A549 (cell line): ENCODE measurements at regions not wholly inside any gene's neighbourhood (a gene's known extent, or its start where the extent isn't known, plus 50 kb on each side); places are given as distances from the start of the nearest gene placed in this dataset.

Source experiments
- ATAC-seq, 2 experiments: fragments of 200-7000 bp in 1 of 2; fragments of >200 bp in 1 of 2; cut with Nextera tagmentation in 1 of 2; cut with Tn5 transposase in 1 of 2; 3 replicates each; pipeline versions ENCODE4 v1.8.0 to v1.9.1; 2018 to 2020; ENCODE audit warnings: mild to moderate bottlenecking in 1 of 2, moderate library complexity in 1 of 2
- CTCF ChIA-PET: fragments of 300-600 bp; sonication (Branson Sonifier 250); formaldehyde crosslinking; extraction: SDS; loops from one replicate; lab custom pipeline; 2021; ENCODE audit warnings: antibody characterized with exemption, inconsistent platforms; lab: Yijun Ruan, JAX
- POLR2A ChIA-PET: fragments of 350-600 bp; formaldehyde crosslinking; extraction: SDS; loops from one replicate; lab custom pipeline; 2021; ENCODE audit warnings: antibody characterized with exemption, inconsistent platforms; lab: Yijun Ruan, JAX
- DNase-seq, 2 experiments: peaks; one replicate each; pipeline versions ENCODE4 v3.0.0 to v3.0.0-alpha.2; 2011 to 2016; ENCODE audit warnings: low read depth in 1 of 2, low spot score in 1 of 2
- FAIRE-seq: peaks from 2 replicates; lab custom pipeline; 2011; peaks lifted over from hg19 to GRCh38; lab: Jason Lieb, UNC
- H3K27ac ChIP-seq, 2 experiments: fragments of >200 bp; sonication (Bioruptor Twin); formaldehyde crosslinking; 3 replicates each; pipeline ENCODE4 v1.5.1; 2016 to 2017
- H3K4me1 ChIP-seq: fragments of >200 bp; sonication (Bioruptor Twin); formaldehyde crosslinking; 3 replicates; pipeline ENCODE4 v1.6.1; 2016
- H3K4me2 ChIP-seq: fragments of >200 bp; sonication (Bioruptor Twin); formaldehyde crosslinking; 3 replicates; pipeline ENCODE4 v1.6.1; 2016
- H3K4me3 ChIP-seq: fragments of >200 bp; sonication (Bioruptor Twin); formaldehyde crosslinking; 3 replicates; pipeline ENCODE4 v1.5.1; 2016
- H3K9me3 ChIP-seq: fragments of >200 bp; sonication (Bioruptor Twin); formaldehyde crosslinking; 3 replicates; pipeline ENCODE4 v1.6.1; 2016
- CBX2 ChIP-seq: fragments of 200-600 bp; sonication (generic); IDR thresholded peaks from 2 replicates; pipeline ENCODE4 v1.6.1; 2016; ENCODE audit warnings: low read depth, mild to moderate bottlenecking, borderline replicate concordance
- CEBPB ChIP-seq, 2 experiments: fragments of >200 bp in 1 of 2; sonication (Bioruptor Twin) in 1 of 2; formaldehyde crosslinking in 1 of 2; IDR thresholded peaks; 2 replicates each; pipeline ENCODE4 v1.6.1; 2012 to 2016
- CHD2 ChIP-seq: fragments of 150-350 bp; IDR thresholded peaks from 2 replicates; pipeline ENCODE4 v1.6.1; 2014; ENCODE audit warnings: low read length; ENCODE audit not compliant: partially characterized antibody
- CHD4 ChIP-seq: fragments of 200-600 bp; sonication (generic); IDR thresholded peaks from 2 replicates; pipeline ENCODE4 v1.6.1; 2016; ENCODE audit warnings: antibody characterized with exemption, mild to moderate bottlenecking, borderline replicate concordance
- EHF ChIP-seq: fragments of 250-450 bp; sonication (Bioruptor Pico); IDR thresholded peaks from 2 replicates; pipeline ENCODE4 v1.5.0; 2020; ENCODE audit warnings: mild to moderate bottlenecking
- EP300 ChIP-seq, 2 experiments: fragments of >200 bp; sonication (Bioruptor Twin); formaldehyde crosslinking; IDR thresholded peaks; 2 replicates in 1 of 2; 3 replicates in 1 of 2; pipeline ENCODE4 v1.6.1; 2016 to 2017
- GATA3 ChIP-seq: IDR thresholded peaks from 2 replicates; pipeline ENCODE4 v1.6.1; 2012; ENCODE audit warnings: borderline replicate concordance
- HEYL ChIP-seq: fragments of 250-450 bp; sonication (Bioruptor Pico); IDR thresholded peaks from 2 replicates; pipeline ENCODE4 v1.8.0; 2021; ENCODE audit warnings: mild to moderate bottlenecking, moderate library complexity
- HOXB5 ChIP-seq: fragments of 250-450 bp; sonication (Bioruptor Pico); IDR thresholded peaks from 2 replicates; pipeline ENCODE4 v1.5.0; 2020; ENCODE audit warnings: mild to moderate bottlenecking, moderate library complexity
- JUN ChIP-seq, 2 experiments: fragments of >200 bp; sonication (Bioruptor Twin); formaldehyde crosslinking; IDR thresholded peaks; 2 replicates in 1 of 2; 3 replicates in 1 of 2; pipeline ENCODE4 v1.6.1; 2016 to 2017
- MAZ ChIP-seq: fragments of 150-350 bp; IDR thresholded peaks from 2 replicates; pipeline ENCODE4 v1.6.1; 2014; ENCODE audit warnings: antibody characterized with exemption, low read depth, low read length, borderline replicate concordance
- MYC ChIP-seq: IDR thresholded peaks from 2 replicates; pipeline ENCODE4 v1.6.1; 2012; ENCODE audit warnings: mild to moderate bottlenecking, inconsistent platforms, low read length, improper control_type of control experiment, borderline replicate concordance
- PHF8 ChIP-seq: fragments of 200-600 bp; sonication (generic); IDR thresholded peaks from 2 replicates; pipeline ENCODE4 v1.6.1; 2016; ENCODE audit warnings: low read depth, mild to moderate bottlenecking, antibody characterized with exemption, moderate library complexity, borderline replicate concordance
- POLR2A ChIP-seq: IDR thresholded peaks from 2 replicates; pipeline ENCODE4 v1.6.1; 2012; ENCODE audit warnings: mild to moderate bottlenecking, low read length
- RCOR1 ChIP-seq: fragments of 150-350 bp; IDR thresholded peaks from 2 replicates; pipeline ENCODE4 v1.6.1; 2014; ENCODE audit warnings: antibody characterized with exemption, low read length, low read depth
- RNF2 ChIP-seq: fragments of 200-600 bp; sonication (generic); IDR thresholded peaks from 2 replicates; pipeline ENCODE4 v1.6.1; 2016; ENCODE audit warnings: low read depth, mild to moderate bottlenecking, antibody characterized with exemption, moderate library complexity, borderline replicate concordance
- ZFP36 ChIP-seq: fragments of 450-650 bp; IDR thresholded peaks from 2 replicates; pipeline ENCODE4 v1.6.1; 2014; ENCODE audit warnings: borderline replicate concordance; ENCODE audit not compliant: partially characterized antibody
- ZNF302 ChIP-seq: fragments of 250-450 bp; sonication (Bioruptor Pico); IDR thresholded peaks from 2 replicates; pipeline ENCODE4 v1.9.0; 2021; ENCODE audit warnings: inconsistent platforms, mild to moderate bottlenecking, moderate library complexity
- ZSCAN20 ChIP-seq: fragments of 250-450 bp; sonication (Bioruptor Pico); IDR thresholded peaks from 2 replicates; pipeline ENCODE4 v1.8.0; 2022; ENCODE audit warnings: mild to moderate bottlenecking, moderate library complexity
- WGBS: methylation state at CpG from one replicate; pipeline ENCODE4 v1.1.6; 2017; ENCODE audit errors: missing lambda C conversion rate; 5-methylcytosine and 5-hydroxymethylcytosine counted together
- TF ChIP-seq, protein P1 (sequence below): fragments of 450-650 bp; IDR thresholded peaks from 2 replicates; pipeline ENCODE4 v1.6.1; 2014; ENCODE audit warnings: antibody characterized with exemption
- TF ChIP-seq, protein P2 (sequence below): fragments of 250-450 bp; sonication (Bioruptor Pico); IDR thresholded peaks from 2 replicates; pipeline ENCODE4 v1.5.0; 2021; ENCODE audit warnings: mild to moderate bottlenecking, moderate library complexity, borderline replicate concordance
- TF ChIP-seq, protein P3 (sequence below): IDR thresholded peaks from 2 replicates; pipeline ENCODE4 v1.6.1; 2012
- TF ChIP-seq, protein P4 (sequence below): fragments of 150-350 bp; IDR thresholded peaks from 2 replicates; pipeline ENCODE4 v1.6.1; 2014; ENCODE audit warnings: low read depth, mild to moderate bottlenecking, low read length
- TF ChIP-seq, protein P5 (sequence below): fragments of 250-450 bp; sonication (Bioruptor Pico); IDR thresholded peaks from 2 replicates; pipeline ENCODE4 v1.5.0; 2020; ENCODE audit warnings: low read depth, mild to moderate bottlenecking, moderate library complexity

DNA sequence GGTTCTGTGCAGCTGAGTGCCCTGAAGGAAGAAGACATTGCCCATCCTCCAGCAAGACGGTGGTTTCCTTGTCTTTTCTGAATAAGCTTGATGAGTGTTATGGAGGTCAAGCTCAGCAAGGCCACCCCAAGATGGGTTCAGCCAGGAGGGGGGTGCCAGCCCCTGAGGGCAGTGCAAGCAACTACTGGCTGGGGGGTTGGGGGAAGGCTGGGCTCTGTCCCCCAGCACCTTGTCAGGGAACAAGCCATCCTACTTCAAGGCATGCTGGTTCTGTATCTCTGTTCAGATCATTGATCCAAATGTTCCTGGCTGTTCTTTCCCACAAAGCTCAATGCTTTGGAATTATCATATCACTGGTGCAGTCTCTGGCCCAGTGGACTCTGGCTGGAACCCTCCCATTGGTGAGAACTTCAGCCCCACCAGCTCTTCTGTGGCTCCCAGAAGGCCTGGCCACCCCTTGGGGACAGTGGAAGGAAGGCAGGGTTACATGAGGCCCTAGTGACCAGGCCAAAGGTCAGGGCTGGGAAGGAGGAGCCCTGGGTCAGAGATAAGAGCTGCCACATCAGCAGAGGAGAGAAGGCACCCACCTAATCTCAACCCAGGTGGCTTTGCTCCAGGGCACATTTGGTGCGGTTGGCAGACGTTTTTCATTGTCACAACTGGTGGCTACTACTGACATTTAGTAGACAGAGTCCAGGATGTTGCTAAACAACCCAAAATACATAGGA is 280.2 kb downstream of the IRX2 start:
- TF ChIP-seq ZFP36: no peak
- TF ChIP-seq CBX2: no peak
- no peak for TF ChIP-seq MYC
- no peak for TF ChIP-seq PHF8
- ChIA-PET CTCF (no interaction called here), POLR2A (no interaction called here)
- Histone ChIP-seq H3K9me3 (no peaks in the 10 kb centered on the region), H3K4me1 (no peaks in the 10 kb centered on the region), H3K4me2 (no peak overlapping the region), H3K27ac (no peak overlapping the region), H3K4me3 (no peak overlapping the region)
- DNase-seq: no peak
- WGBS: 10% methylated on average over 3 of the region's 3 CpGs
- no peak for ATAC-seq
- FAIRE-seq: no peak

DNA sequence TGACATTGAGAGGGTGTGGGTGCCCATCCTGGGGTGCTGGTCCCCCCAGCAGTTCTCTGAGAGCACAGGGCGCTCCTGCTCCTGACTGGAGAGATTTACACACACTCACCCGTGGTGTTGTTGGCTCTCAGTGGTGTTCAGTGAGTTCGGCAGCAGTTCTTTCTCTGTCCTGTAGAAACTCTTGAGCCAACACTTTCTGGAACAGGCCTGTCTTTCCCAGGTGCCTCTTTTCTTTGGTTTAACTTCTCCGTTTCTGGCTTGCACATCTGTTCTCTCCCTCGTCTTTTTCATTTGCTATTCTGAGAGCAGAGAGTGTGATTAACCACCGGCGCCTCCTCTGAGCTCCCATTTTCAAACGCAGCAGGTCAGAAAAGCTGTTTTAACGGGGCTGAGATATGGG is 284.5 kb downstream of the IRX2 start:
- CTCF ChIA-PET: interaction anchor here (0.6 to 1.5 kb wide), 2 partner anchors 11 to 18 kb away, joined by 3 read pairs; no protein-coding TSS in a partner anchor
- DNase-seq (no peak), FAIRE-seq (no peak), ATAC-seq (no peak)
- Histone ChIP-seq H3K9me3 (no peaks in the 10 kb centered on the region), H3K4me3 (no peak overlapping the region), H3K4me2 (no peak overlapping the region), H3K4me1 (no peaks in the 10 kb centered on the region), H3K27ac (no peak overlapping the region)
- WGBS: 10% methylated on average over 9 of the region's 9 CpGs
- POLR2A ChIA-PET: no interaction called here
- TF ChIP-seq POLR2A (no peak), HOXB5 (CRISPR knock-in tag) (no peak), CBX2 (no peak), CHD2 (no peak), ZSCAN20 (no peak)
- TF ChIP-seq, protein P1, sequence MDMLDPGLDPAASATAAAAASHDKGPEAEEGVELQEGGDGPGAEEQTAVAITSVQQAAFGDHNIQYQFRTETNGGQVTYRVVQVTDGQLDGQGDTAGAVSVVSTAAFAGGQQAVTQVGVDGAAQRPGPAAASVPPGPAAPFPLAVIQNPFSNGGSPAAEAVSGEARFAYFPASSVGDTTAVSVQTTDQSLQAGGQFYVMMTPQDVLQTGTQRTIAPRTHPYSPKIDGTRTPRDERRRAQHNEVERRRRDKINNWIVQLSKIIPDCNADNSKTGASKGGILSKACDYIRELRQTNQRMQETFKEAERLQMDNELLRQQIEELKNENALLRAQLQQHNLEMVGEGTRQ: no peak

DNA sequence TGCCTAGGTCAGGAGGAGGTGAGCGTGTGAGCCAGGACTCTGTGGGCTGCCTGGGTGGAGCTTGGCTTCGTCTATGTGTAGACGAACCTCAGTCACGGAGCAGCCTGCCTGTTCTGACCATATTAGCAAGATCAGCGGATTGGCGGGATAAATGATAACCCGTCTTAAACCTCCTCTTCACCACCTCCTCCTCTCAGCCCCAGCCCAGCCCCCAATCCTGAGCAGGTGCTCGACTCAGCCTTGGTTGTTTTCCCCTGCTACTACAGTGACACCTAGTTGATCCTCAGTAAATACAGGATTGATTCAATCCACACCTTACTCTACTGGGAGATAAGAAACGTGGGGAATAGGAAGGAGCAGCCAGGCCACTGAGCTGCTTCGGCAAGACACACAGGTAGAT is 286.1 kb downstream of the IRX2 start:
- 34% methylated on average over 10 of the region's 10 CpGs for WGBS
- Histone ChIP-seq H3K4me2 (no peak overlapping the region), H3K9me3 (no peaks in the 10 kb centered on the region), H3K27ac (no peak overlapping the region), H3K4me1 (no peaks in the 10 kb centered on the region), H3K4me3 (no peak overlapping the region)
- no peak for ATAC-seq
- no peak for FAIRE-seq
- TF ChIP-seq, protein P2, sequence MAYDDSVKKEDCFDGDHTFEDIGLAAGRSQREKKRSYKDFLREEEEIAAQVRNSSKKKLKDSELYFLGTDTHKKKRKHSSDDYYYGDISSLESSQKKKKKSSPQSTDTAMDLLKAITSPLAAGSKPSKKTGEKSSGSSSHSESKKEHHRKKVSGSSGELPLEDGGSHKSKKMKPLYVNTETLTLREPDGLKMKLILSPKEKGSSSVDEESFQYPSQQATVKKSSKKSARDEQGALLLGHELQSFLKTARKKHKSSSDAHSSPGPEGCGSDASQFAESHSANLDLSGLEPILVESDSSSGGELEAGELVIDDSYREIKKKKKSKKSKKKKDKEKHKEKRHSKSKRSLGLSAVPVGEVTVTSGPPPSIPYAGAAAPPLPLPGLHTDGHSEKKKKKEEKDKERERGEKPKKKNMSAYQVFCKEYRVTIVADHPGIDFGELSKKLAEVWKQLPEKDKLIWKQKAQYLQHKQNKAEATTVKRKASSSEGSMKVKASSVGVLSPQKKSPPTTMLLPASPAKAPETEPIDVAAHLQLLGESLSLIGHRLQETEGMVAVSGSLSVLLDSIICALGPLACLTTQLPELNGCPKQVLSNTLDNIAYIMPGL (CRISPR knock-in tag): no peak
- no peak for TF ChIP-seq PHF8
- no peak for TF ChIP-seq MAZ
- TF ChIP-seq, protein P3, sequence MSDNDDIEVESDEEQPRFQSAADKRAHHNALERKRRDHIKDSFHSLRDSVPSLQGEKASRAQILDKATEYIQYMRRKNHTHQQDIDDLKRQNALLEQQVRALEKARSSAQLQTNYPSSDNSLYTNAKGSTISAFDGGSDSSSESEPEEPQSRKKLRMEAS: no peak
- TF ChIP-seq, protein P4, sequence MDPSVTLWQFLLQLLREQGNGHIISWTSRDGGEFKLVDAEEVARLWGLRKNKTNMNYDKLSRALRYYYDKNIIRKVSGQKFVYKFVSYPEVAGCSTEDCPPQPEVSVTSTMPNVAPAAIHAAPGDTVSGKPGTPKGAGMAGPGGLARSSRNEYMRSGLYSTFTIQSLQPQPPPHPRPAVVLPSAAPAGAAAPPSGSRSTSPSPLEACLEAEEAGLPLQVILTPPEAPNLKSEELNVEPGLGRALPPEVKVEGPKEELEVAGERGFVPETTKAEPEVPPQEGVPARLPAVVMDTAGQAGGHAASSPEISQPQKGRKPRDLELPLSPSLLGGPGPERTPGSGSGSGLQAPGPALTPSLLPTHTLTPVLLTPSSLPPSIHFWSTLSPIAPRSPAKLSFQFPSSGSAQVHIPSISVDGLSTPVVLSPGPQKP: no peak
- no peak for TF ChIP-seq CHD4
- TF ChIP-seq CEBPB (IDR thresholded peaks at IDR 0.05): no peak
- no peak for TF ChIP-seq HEYL
- TF ChIP-seq EP300 (IDR thresholded peaks at IDR 0.05): no peak
- no peak for TF ChIP-seq EHF (CRISPR knock-in tag)
- TF ChIP-seq RCOR1: no peak
- no peak for TF ChIP-seq HOXB5 (CRISPR knock-in tag)
- TF ChIP-seq RNF2: no peak
- no peak for TF ChIP-seq GATA3
- TF ChIP-seq, protein P5, sequence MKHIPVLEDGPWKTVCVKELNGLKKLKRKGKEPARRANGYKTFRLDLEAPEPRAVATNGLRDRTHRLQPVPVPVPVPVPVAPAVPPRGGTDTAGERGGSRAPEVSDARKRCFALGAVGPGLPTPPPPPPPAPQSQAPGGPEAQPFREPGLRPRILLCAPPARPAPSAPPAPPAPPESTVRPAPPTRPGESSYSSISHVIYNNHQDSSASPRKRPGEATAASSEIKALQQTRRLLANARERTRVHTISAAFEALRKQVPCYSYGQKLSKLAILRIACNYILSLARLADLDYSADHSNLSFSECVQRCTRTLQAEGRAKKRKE: no peak
- TF ChIP-seq ZNF302: no peak
- TF ChIP-seq JUN (IDR thresholded peaks at IDR 0.05): no peak
- DNase-seq: no peak
- POLR2A ChIA-PET: no interaction called here
- CTCF ChIA-PET: interaction anchor here (0.6 kb wide), 1 partner anchor 11 kb away, joined by 3 read pairs; no protein-coding TSS in a partner anchor
